ENCODE measurements at regions not wholly inside any gene's neighbourhood (a gene's known extent, or its start where the extent isn't known, plus 50 kb on each side); places are given as distances from the start of the nearest gene placed in this dataset.

DNA sequence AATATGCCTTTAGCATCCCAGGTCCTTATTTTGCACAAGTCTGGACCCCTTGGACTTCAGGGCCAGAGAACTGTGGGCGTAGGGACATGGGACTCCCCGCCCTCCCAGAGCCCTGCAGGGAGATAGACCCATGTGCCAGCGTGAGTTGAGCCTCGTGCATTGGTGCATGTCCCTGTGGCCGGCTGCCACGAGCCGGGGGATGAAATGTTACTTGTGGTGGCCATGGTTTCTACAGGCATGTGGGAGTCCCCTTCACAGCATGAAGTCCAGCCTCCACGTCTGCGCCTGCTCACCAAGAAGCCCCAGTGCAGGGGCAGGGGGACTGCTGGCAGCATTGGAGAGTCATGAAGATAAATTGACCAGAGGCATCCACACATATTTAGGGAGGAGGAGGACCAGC is 470.0 kb downstream of the BCL11B start:
- H3K27ac Mint-ChIP-seq, result no peak overlapping the region
- TF ChIP-seq, protein P1, sequence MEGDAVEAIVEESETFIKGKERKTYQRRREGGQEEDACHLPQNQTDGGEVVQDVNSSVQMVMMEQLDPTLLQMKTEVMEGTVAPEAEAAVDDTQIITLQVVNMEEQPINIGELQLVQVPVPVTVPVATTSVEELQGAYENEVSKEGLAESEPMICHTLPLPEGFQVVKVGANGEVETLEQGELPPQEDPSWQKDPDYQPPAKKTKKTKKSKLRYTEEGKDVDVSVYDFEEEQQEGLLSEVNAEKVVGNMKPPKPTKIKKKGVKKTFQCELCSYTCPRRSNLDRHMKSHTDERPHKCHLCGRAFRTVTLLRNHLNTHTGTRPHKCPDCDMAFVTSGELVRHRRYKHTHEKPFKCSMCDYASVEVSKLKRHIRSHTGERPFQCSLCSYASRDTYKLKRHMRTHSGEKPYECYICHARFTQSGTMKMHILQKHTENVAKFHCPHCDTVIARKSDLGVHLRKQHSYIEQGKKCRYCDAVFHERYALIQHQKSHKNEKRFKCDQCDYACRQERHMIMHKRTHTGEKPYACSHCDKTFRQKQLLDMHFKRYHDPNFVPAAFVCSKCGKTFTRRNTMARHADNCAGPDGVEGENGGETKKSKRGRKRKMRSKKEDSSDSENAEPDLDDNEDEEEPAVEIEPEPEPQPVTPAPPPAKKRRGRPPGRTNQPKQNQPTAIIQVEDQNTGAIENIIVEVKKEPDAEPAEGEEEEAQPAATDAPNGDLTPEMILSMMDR (IDR thresholded peaks at IDR 0.05), result no peak
- no peak for DNase-seq
- no peak overlapping the region for H3K4me3 Mint-ChIP-seq
- H3K27me3 Mint-ChIP-seq (ENCODE audit: low read depth, poor library complexity), result peaks cover 76% of the 10 kb centered on the region
- no peaks in the 10 kb centered on the region for H3K9me3 Mint-ChIP-seq
- H3K4me1 Mint-ChIP-seq, result peaks cover 14% of the 10 kb centered on the region
- no peaks in the 10 kb centered on the region for H3K36me3 Mint-ChIP-seq (ENCODE audit: low read depth)

GRCh38 chr14:98803196-98803595 is 468.8 kb downstream of the BCL11B start:
- Mint-ChIP-seq H3K4me3 (no peak overlapping the region), H3K27me3 (ENCODE audit: low read depth, poor library complexity) (peaks cover 78% of the 10 kb centered on the region), H3K36me3 (ENCODE audit: low read depth) (no peaks in the 10 kb centered on the region), H3K27ac (no peak overlapping the region), H3K9me3 (no peaks in the 10 kb centered on the region), H3K4me1 (peaks cover 6% of the 10 kb centered on the region)
- TF ChIP-seq, protein P1 (IDR thresholded peaks at IDR 0.05), result no peak
- DNase-seq, result no peak

DNA sequence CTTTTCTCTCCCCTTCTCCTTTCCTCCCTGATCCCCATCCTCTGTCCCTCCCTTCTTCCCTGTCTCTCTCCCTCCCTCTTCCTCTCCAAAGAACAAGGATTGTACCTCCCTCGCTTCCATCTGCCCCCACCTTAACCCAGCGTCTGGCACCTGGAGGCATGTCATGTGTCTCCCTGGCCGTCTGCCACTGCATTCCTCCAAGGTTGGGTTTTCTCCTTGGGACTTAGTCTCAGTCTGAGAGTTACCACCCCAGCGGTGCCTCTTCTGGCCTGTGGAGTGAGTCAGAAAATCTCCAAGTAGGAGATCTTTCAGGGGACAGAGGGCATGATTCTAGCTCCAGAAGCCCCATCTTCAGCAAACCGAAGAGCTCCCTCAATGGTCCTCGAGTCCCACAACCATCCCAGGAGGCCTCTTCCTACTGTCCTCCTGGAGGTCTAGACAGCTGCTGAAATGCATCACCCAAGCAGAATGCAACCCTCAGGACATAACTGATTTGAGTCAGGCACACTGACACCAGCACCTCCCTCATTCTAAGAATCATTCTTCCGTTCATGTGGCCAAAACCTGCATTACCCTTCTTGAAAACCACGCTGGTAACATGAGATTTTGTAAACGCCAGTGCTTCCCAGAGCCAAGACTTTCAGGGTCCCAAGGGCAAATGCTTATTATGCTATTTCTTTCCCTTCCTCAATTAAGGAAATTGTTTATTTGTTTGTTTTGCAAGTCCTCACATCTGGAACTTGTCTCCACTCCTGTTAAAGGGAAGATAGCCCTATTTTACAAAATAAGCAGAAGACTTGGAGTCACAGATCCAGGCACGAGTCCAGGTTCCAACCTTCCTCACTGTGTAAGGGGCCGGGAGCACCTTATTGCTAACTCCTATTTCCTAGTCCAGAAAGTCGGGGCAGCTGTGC is 463.2 kb downstream of the BCL11B start:
- no peak overlapping the region for H3K27ac Mint-ChIP-seq
- no peaks in the 10 kb centered on the region for H3K9me3 Mint-ChIP-seq
- no peaks in the 10 kb centered on the region for H3K36me3 Mint-ChIP-seq (ENCODE audit: low read depth)
- H3K27me3 Mint-ChIP-seq (ENCODE audit: low read depth, poor library complexity), result peaks cover 77% of the 10 kb centered on the region
- H3K4me1 Mint-ChIP-seq, result peaks cover 16% of the 10 kb centered on the region
- no peak for DNase-seq
- no peak overlapping the region for H3K4me3 Mint-ChIP-seq
- TF ChIP-seq, protein P1 (IDR thresholded peaks at IDR 0.05), result no peak

DNA sequence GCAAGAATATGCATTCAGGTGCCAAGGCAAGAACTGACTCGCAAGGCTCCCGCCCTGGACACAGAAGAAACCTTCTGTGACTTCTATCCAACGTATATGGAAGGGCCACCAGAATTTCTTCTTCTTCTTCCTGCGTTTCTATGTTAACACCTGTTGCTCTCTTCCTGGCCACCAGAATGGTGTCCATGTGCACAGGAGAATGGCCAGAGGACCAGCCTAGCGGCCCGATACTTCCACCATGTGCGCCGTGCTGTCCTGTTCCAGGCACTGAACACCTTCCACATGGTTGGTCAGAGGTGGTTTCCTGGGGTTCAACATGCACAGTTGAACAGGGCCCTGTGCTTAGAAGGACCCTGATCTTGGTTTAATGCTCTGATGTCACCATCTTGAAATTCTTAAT is 455.8 kb downstream of the BCL11B start:
- no peak for DNase-seq
- H3K4me3 Mint-ChIP-seq, result no peak overlapping the region
- no peak overlapping the region for H3K27ac Mint-ChIP-seq
- TF ChIP-seq, protein P1 (IDR thresholded peaks at IDR 0.05), result no peak
- H3K27me3 Mint-ChIP-seq (ENCODE audit: low read depth, poor library complexity), result peaks cover 59% of the 10 kb centered on the region
- no peaks in the 10 kb centered on the region for H3K36me3 Mint-ChIP-seq (ENCODE audit: low read depth)
- H3K4me1 Mint-ChIP-seq, result peaks cover 19% of the 10 kb centered on the region
- H3K9me3 Mint-ChIP-seq, result no peaks in the 10 kb centered on the region

GRCh38 chr14:98816720-98817119 is 455.3 kb downstream of the BCL11B start:
- peaks cover 19% of the 10 kb centered on the region for H3K4me1 Mint-ChIP-seq
- TF ChIP-seq, protein P1 (IDR thresholded peaks at IDR 0.05), result no peak
- no peaks in the 10 kb centered on the region for H3K9me3 Mint-ChIP-seq
- no peaks in the 10 kb centered on the region for H3K36me3 Mint-ChIP-seq (ENCODE audit: low read depth)
- H3K27ac Mint-ChIP-seq, result no peak overlapping the region
- H3K27me3 Mint-ChIP-seq (ENCODE audit: low read depth, poor library complexity), result peaks cover 55% of the 10 kb centered on the region
- no peak for DNase-seq
- no peak overlapping the region for H3K4me3 Mint-ChIP-seq

Measured in nephron progenitor cell (in vitro differentiated cells).